Ureter (tissue), 1 donor: ENCODE measurements at regions not wholly inside any gene's neighbourhood (a gene's known extent, or its start where the extent isn't known, plus 50 kb on each side); places are given as distances from the start of the nearest gene placed in this dataset.
"Not testable (repeated sequence)": the region's sequence is repeated elsewhere in the genome, so short reads cannot be mapped to it uniquely, and the experiment has no call there.

ENCODE experiments used
- DNase-seq: peaks from one replicate; pipeline ENCODE4 v3.0.0-alpha.2; 2020; ENCODE audit warnings: low spot score
- donor health status: DM: yes; HTN: yes; CAD: no.

GRCh38 chr12:76180401-76181277, 96.2 kb upstream of the NAP1L1 start:
- DNase-seq: no peak

DNA sequence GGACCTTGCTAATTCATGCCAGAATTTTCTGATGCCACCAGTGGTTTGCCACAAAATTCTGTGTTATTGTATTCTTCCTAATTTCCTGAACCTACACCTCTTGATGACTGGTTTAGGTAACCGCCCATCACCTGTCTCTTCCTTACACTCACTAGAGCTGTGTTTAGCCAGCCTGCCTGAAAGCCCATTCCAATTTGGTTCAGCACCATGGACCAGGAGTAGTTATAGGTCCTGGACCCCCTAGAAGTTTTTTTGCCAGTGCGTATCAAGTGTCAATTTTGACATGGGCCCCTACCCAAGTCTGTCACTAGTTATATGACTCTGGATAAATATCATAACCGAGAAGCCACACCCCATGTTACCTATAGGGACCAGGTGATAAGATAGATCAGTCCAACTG, 94.0 kb upstream of the NAP1L1 start:
- DNase-seq: no peak

DNA sequence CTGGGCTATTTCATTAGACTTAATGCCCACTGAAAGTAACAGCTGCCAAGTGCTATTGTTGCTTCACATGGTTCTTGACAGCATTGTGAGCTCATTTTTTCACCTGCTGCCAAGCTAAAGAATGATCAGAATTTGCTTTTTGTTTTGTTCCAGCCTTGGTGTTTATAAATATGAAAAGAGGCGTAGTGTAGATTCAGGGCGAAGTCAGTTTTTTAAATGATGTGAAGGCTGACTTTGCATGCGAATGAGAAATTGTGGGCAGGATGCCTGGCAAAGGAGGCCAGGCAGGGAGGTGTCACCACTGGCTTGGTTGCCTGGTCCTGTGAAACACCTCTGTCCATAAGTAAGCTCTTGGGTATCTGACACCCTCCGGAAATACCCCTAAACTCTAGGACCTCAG, 93.3 kb upstream of the NAP1L1 start:
- no peak for DNase-seq

- DNase-seq: no peak
These were observed 92.5 kb upstream of the NAP1L1 start for GRCh38 chr12:76176940-76177339.

DNA sequence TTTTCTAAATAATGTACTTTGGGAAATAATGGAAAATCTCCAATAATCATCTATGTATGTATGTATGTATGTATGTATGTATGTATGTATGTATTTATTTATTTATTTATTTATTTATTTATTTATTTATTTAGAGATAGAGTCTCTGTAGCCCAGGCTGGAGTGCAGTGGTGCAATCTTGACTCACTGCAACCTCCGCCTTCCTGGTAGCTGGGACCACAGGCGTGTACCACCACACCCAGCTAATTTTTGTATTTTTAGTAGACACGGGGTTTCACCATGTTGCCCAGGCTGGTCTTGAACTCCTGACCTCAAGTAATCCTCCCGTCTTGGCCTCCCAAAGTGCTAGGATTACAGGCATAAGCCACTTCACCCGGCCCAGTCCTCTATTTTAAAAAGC, 91.5 kb upstream of the NAP1L1 start:
- DNase-seq: not testable (repeated sequence)

DNA sequence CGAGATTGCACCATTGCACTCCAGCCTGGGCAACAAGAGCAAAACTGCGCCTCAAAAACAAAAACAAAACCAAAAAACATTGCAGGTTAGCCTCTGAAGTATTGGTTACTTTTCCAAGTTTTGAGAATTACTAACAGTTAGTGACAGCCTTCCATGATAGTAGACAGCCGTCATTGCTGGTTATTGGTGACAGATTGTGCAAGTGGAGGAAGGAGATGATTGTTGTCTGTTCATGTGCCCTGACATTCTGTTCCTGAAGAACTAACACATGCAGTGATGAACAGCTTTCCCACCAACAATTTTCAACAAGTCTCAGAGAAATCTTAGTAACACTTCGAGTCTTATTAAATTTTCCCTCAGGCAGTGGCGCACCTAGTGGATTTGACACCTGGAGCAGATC, 89.3 kb upstream of the NAP1L1 start:
- DNase-seq: no peak

DNA sequence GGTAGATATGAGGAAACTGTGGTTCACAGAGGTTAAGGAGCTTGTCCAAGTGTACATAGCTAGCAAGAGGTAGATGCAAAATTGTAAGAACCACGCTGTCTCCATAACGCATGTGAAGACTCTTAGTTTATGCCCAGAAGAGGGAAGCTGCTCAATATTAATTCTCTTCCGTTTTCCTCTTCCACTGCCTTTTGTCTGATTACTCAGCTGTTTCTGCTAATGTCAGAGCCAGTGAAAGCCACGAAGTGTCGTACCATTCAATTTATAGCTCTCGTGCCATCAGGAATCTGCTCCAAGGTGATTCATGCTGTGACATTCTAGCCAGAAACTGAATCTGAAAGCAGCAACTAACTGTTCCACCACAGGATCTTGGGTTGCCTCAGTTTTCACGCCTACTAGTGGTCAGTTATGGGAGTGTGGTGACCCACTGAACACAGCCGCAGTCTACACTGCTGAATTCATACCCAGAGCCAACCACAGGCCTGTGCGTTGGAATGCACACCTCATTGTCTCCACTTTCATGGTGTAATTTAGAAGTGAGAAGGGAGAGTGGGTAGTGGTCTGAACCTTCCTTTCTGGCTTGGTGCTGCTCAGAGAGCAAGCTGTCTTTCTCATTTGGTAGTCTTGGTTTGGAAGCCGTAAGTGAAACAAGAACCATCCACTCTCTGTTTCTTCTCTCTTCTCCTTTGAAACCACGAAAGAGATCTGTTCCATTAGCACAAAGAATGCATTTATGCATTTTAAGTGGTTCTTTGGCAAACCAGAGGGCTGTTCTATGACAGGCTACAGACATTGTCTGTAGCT, 74.2 kb upstream of the NAP1L1 start:
- peak; percentile 52 for DNase-seq

GRCh38 chr12:76156726-76157125, 72.2 kb upstream of the NAP1L1 start:
- DNase-seq: no peak

- no peak for DNase-seq
These were observed 71.8 kb upstream of the NAP1L1 start for GRCh38 chr12:76156314-76156713.

DNA sequence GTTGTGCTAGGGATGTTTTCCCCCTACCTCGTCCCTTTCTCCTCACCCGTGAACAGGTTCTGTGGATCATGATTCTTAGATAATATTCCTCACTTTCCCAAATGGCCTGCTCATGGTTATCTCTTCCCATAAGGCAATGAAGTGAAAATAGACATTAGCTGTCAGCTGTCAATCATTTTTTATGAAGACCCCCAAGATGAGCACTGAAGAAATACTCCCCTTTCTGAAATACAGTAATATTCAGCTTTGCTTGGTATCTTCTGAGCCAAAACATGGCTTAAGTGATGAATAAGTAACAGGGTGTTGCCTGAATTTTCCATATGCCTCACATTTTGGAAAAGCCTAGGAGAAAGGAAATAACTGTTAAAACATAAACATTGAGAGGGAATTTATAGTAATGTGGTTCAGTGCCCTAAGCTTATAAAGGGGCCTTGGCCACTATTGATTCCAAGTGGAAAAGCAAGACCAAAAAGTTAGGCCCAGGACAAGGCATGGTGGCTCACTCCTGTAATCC, 70.7 kb upstream of the NAP1L1 start:
- DNase-seq: no peak

- DNase-seq: no peak
These were observed 69.1 kb upstream of the NAP1L1 start for GRCh38 chr12:76153616-76154015.

GRCh38 chr12:76152181-76152807, 67.8 kb upstream of the NAP1L1 start:
- no peak for DNase-seq

DNA sequence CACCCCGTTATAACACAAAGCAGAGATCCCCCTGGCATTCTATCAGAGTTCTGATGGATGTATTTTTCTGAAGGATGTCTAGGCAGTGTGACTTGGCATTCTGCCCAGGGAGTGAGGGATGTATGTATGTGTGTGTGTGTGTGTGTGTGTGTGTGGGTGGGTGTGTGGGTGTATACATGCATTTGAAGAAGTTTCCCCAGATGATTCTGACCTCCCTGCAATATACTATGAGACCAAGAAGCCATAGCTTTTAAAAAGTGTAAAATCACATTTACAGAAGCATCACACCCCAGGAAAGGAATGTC, 59.7 kb upstream of the NAP1L1 start:
- no peak for DNase-seq

GRCh38 chr12:76143343-76144244, 59.1 kb upstream of the NAP1L1 start:
- DNase-seq: no peak

- DNase-seq: no peak
These were observed 57.8 kb upstream of the NAP1L1 start for GRCh38 chr12:76142305-76142704.

DNA sequence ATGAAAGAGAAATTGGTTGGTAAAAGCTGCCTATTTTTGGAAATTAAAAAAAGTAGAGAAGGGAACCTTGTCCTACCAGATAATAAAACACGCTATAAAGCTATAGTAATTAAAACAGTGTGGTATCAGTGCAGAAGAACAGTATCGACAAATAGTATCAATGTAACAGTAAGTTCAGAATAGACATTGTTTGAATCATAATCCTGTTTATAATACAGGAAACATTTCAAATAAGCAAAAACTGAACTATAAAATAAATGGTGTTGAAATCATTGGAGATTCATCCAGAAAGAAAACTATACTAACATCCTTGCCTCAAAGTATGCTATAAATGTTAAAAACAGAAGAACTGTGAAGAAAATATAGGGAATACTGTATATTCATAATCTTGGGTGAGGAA, 54.2 kb upstream of the NAP1L1 start:
- DNase-seq: no peak

DNA sequence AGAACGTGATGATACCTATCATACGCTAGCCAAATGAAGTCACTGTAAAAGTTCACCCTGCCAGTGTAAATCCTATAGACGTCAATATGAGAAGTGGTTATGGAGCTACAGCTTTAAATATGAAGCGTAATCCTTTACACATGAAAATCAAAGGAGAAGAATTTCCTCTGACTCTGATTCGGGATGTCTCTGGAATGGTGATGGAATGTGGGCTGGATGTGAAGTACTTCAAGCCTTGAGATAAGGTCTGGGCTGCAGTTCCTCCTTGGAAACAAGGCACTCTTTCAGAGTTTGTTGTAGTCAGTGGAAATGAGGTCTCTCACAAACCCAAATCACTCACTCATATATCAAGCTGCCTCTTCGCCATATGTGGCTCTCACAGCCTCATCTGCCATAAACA, 53.1 kb upstream of the NAP1L1 start:
- DNase-seq: no peak

DNA sequence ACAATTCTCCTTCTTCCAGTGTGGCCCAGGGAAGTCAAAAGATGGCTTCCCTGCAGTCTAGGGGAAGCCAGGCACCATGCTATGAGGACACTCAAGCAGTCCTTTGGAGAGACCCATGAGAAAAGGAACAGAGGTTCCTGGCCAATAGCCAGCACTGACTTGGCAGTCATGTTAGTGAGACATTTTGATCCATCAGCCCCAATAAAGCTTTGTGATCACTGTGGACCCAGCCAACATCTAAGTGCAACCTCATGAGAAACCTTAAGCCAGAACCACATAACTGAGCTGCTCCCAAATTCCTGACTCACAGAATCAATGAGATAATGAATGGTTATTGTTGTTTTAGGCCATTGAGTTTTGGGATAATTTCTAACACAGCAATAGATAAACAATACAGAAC, 51.0 kb upstream of the NAP1L1 start:
- no peak for DNase-seq
